Activated CD4-positive, alpha-beta T cell treated with anti-CD3 and anti-CD28 coated beads for 1 hour (primary cell): ENCODE measurements at regions not wholly inside any gene's neighbourhood (a gene's known extent, or its start where the extent isn't known, plus 50 kb on each side); places are given as distances from the start of the nearest gene placed in this dataset.
"Not testable (repeated sequence)": the region's sequence is repeated elsewhere in the genome, so short reads cannot be mapped to it uniquely, and the experiment has no call there.

Experiments used
- DNase-seq: peaks from one replicate; pipeline ENCODE4 v3.0.0-alpha.2; 2020

DNA sequence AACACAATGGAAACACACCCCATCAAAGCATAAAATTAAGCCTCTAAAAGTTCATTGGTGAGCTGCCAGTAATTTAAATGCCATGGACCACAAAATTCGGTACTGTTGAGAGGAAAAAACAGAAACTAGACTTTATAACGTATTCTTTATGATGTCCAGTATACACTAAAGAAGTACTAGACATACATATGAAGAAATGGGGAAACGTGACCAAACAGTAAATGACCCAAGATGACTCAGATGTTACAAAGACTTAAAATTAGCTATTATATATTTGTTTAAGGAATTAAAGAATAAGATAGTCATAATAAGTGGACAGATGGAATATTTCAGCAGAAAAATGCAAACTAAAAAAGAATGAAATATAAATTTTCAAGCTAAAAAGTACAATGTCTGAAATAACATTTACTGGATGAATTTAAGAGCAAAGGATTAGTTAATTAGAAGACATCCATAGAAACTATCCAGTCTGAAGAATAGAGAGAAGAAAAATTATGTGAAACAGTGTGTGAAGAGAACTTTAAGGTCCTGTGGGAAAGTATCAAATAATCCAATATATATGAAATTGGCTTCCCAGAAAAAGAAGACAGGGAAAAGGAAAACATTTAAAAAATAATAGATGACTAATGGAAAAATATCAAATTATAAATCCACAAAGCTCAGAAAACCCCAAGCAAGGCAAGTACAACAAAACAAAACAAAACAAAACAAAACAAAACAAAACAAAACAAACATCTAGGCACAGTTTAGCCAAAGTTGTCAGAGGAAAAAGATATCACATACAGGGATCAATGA, 69.4 kb downstream of the SAMD9 start:
- DNase-seq: no peak

DNA sequence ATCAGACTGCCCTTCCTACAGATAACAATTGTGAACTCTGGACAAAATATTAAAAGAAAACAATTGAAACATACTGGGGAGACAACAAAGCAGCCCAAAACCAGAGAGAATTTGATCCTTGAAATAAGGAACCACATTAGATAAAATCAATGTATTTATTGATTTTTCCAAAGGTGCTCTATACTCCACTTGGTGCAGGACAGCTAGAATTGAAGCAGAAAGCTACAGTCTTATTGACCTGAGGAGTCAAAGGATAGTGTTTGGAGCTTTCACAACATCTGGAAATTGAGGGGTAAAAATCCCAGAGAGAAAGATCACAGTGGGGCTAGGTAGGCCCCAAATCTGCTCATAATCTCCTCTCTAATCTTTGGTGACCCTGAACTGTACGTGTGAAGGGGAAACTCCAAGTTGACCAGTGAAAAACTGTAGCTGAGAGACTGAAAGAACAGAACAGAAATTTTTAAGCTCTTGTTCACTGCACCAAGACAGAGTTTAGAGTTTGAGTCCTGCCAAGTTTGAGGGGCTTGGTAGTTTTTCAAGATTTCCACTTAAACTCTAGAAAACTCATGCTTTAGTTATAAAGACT, 70.2 kb downstream of the SAMD9 start:
- no peak for DNase-seq

DNA sequence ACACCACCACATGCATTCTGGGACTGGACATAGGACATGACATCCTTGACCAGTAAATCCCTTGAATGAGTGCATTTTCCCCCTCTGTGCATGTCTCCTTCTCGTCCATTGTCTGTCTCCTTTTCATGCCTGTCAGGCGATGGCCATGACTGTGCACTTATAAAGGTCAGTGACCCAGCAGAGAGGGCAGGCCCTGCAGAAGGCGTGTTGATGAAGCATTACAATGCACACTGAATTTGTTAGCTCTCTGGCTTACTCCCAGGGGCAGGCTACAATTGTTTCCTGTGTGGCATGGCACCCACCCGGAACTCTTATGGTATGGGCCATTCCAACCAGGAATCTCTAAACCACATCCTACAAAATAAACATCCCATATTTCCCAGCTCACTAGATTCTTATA, 71.1 kb downstream of the SAMD9 start:
- DNase-seq: no peak

DNA sequence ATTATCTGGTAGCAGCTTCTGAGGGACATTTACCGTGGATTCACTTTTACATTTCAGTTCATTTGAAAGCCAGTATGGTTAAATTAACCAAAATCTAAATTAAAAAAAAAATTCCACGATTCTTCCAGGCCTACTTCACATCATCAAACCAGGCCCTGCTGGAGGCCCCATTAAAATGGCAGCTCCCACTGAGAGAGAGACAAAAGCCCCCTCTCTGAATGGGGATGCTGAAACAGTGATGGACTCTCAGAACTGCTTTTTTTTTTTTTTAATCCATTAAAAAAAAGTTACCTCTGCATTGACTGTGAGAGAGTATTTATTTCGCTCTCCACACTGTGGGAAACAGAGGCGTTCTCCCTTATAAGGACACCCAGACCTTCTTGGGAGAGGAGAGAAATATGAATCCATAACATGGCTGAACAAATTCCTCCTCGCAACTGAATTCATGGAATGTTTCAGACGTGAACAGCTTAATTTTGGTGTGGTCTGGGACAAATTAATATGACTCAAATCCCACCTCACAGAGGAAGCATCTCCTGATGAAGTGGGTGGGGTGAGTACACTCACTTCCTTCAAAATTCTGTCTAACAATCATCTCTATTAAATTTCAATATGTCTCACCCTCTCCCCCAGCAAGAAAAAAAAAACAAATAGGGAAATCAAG, 73.5 kb downstream of the SAMD9 start:
- DNase-seq: no peak

DNA sequence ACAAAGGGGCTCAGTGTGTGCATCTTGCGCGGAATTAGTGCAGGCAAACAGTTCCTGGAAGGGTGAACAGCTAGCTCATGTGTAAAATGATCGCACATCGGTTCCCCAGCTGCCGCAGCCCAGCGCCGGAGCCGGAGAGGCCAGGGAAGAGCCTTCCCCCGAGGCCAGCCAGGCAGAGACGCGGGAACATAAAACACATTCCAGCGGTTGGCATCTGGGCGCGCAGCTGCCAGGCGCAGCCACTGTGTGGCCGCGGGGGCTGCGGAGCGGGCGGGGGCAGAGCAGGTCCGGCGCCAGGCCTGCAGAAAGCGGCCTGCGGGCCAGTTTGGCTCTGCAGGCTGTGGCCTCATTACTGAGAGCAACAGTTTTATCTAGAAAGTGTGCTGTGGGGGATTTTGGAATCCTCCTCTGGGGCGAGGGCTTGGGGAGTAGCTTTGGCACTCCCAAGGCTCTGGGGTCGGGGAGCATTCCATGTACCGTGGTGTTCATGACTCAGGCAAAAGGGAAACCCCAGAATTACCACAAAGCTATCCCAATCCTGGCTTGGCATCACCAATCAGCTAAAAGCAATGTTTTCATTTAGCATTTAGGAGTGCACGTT, 74.3 kb downstream of the SAMD9 start:
- DNase-seq: no peak

DNA sequence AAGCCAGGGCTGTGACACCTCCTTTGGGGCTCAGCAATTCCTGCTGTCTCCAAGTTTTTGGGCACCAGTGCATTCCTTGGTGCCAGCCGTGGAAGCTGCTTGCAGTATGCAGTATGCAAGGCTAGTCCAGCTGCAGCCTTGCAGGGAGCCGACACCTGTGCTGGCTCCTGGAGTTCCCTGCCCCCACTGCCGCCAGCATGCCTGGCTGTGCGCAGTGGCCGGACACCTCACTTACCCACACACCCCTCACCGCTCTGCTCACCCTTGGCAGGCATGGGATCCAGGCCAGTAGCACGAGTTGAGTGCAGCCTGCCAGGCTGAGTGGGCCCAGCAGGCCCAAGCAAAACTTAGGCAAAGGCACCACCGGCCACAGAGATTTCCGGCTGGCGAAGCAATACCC, 77.4 kb downstream of the SAMD9 start:
- no peak for DNase-seq

DNA sequence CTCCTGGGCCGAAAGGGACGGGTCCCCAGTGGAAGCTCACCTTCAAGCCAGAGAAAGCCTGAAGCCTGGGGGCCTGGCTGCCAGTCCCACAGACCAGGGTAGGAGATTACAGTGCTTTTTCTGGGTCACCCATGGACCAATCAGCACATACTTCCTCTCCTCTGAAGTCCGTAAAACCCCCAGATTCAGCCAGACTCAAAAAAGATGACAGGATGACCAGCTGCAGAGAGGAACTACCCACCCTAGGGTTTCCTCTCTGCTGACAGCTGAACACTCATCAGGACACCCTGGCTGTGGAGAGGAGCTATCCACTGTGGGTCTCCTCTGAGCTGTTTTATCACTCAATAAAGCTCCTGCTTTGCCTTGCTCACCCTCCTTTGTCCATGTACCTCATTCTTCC, 78.0 kb downstream of the SAMD9 start:
- no peak for DNase-seq

DNA sequence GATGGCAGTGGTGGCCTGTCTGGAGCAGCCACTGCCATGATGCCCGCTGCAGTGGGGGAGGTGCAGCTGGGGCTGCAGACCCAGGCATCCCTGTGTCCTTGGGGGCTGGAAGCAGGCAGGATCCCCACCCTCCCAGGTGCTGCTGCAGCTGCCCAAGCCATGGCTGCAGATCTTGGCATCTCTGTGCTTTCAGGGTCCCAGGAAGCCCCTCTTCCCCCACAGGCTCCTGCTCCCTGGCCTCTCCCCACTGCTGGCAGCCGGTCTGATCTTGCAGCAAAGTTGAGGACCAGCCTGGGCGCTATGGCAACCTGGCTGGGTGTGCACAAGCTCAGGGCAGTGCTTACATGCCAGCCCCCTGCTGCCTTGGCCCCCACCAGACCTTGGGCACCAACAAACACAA, 78.5 kb downstream of the SAMD9 start:
- no peak for DNase-seq

DNA sequence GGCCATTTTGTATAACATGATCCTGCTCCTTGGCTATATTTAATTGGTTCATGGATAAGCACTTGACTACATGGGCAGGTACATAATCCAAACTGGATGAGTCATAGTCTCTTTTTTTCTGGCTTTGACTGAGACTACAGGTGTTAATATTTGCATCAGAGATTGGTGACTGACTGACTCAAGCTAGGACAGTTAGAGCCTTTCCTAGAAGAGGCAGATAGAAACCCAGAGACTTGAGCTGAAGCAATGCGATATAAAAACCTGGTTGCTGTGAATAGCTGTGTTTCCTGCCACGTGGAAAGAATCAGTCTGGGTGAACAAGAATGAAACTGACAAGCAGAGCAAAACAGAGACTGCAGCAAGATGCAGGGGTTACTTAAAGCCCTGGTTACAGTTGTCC, 81.0 kb downstream of the SAMD9 start:
- DNase-seq: no peak

DNA sequence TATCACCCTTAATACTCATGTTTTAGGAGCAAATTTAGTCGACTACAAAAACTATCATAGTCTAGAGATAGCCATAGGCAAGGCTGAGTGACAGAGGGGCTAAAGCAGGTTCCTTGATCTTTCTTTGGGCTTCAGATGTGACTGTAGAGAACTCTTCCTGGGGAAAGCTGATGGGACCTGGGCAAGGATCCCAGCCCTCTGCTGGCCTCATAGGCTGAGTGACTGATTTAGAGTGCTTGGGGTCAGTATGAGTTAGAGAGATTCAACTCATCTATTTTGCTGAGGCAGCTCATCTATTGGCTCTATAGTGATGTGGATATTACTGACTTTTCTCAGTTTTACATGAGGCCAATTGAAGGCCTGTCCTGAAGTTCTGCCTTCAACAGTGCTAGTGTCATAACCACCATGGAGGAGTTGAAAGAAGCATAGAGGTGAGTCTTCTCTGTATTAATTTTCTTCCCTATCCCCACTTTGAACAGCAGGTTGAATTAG, 81.6 kb downstream of the SAMD9 start:
- DNase-seq: no peak

DNA sequence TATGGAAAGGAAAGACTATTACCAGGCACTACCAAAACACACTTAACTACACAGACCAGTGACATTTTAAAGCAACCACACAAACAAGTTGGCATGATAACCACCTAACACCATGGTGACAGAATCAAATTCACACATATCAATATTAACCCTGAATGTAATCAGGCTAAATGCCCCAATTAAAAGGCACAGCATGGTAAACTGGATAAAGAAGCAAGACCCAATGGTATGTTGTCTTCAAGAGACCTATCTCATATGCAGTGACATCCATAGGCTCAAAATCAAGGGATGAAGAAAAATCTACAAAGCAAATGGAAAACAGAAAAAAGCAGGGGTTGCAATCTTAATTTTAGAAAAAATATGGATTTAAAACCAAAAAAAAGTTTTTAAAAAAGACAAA, 86.0 kb downstream of the SAMD9 start:
- no peak for DNase-seq

DNA sequence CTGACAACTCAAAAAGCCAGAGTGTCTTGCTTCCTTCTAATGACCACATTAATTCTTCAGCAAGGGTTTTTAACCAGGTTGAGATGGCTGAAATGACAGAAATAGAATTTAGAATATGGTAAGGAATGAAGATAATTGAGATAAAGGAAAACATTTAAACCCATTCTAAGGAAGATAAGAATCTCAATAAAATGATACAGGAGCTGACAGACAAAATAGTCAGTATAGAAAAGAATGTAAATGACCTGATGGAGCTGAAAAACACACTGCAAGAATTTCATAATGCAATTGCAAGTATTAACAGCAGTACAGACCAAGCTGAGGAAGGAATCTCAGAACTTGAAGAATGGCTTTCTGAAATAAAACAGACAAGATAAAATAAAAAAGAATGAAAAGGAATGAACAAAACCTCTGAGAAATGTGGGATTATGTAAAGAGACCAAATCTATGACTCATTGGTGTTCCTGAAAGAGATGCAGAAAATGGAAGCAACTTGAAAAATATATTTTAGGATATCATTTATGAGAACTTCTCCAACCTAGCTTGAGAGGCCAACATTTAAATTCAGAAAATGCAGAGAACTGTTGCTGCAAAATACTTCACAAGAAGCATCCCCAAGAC, 87.1 kb downstream of the SAMD9 start:
- DNase-seq: no peak

DNA sequence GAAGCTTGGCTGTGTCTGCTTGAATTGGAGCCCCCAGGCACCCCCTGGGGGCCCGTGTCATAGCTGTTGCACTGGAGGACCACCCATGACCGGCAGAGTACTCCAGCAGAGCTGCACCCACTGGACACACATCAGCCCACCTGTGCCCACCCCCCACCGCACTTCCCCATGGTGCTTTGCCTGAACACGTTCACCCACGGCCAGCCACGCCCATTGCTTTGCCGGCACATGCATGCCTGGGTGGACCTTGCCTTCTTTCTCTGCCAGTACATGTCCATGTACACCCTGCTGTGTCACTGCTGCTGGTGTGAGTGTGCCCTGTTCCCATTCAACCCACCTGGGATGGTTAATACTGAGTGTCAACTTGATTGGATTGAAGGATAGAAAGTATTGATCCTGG, 88.7 kb downstream of the SAMD9 start:
- no peak for DNase-seq

DNA sequence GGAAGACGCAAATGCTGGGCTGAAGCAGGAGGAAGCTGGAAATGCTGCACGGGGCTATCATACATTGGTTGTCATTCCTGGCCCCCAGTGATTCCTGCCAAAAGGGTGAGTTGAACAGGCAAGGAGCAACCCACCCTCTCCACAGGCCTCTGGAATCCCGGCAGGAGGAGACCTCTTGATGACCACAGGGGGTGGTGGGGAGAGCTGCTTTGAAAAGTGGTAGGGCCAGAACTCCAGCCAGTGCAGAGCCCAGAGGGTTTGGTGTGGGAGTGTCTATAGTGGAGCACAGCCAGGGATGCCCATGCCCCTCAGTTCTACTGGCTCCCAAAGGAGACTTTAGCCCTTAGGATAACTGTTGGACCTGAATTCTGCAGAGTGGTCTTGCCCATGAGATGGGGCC, 89.2 kb downstream of the SAMD9 start:
- DNase-seq: no peak

DNA sequence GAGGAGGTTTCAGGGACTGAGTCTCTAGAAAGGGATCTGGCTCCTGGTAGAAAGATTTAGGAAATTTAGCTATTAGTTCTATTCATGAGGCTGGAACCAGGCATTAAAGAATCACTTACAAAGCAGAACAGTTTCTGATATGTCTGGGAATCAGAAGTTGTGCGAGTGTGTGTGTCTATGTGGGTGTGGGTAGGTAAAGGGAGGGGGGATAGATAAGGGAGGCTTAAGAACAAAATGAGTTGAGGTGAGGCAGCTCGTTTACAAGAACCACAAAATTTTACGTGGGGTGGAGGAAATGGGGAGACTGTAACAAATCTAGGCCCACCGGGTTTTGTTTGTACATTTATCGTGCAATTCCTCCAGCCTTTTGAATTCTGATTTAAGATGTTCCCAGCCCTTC, 90.7 kb downstream of the SAMD9 start:
- DNase-seq: no peak

DNA sequence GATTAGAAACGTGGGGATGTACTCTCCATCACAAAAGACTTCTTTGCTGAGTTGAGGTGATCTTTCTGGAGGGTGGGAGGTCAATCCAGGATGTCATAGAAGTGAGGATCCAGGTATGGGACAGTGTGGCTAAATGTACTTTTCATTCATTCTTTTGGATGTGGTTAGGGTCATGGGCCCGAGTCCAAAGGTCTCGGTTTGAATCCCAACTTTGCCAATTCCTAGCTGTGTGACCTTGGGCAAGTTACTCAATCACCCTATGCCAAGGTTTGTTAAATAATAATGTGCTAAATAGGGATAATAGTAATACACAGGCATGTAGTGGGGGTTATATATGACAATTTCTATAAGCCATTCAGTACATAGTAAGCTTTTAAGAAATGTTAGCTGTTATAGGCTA, 91.4 kb downstream of the SAMD9 start:
- no peak for DNase-seq

DNA sequence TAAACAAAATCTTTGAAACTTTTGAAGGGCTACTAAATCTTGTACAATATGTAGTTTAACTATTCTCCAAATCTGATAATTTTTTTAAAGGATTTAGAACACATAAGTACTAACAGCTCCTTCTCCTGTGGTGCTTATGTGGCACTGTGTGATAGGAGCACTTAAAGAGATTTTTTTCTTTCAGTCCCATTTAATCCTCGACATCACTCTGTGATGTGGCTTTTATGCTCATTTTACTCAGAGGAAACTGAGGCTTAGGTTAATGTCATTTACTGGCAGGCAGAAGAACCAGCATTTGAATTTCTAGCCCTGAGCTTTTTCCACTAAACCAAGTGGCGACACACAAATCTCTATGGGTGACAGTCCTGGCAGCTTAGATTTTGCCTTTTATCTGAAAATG, 92.4 kb downstream of the SAMD9 start:
- no peak for DNase-seq

DNA sequence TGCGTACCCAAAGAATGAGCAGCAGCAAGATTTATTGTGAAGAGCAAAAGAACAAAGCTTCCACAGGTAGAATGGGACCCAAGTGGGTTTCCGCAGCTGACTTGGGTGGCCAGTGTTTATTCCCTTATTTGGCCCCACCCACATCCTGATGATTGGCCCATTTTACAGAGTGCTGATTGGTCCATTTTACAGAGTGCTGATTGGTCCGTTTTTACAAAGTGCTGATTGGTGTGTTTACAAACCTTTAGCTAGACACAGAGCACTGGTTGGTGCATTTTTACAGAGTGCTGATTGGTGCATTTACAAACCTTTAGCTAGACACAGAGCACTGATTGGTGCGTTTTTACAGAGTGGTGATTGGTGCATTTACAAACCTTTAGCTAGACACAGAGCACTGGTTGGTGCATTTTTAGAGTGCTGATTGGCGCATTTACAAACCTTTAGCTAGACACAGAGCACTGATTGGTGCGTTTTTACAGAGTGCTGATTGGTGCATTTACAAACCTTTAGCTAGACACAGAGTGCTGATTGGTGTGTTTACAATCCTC, 94.8 kb downstream of the SAMD9 start:
- DNase-seq: not testable (repeated sequence)

DNA sequence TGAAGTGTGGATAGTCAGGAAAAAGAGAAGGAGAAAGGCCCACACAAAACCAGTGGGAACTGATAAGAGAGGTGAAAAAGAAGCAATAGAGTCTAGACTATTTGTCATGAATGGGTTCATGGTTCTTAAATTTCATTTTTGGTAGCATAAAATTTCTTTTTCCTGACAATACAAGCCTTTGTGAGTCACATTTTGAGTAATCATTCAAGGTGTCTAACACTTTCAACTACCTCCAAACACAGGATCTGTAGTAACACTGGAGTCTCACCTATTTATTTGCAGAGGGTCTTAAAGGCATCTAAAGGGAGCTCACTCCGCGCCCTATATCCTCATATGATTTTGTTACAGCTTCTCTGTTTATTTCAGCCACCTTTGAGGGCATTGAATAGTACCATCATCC, 96.0 kb downstream of the SAMD9 start:
- no peak for DNase-seq

DNA sequence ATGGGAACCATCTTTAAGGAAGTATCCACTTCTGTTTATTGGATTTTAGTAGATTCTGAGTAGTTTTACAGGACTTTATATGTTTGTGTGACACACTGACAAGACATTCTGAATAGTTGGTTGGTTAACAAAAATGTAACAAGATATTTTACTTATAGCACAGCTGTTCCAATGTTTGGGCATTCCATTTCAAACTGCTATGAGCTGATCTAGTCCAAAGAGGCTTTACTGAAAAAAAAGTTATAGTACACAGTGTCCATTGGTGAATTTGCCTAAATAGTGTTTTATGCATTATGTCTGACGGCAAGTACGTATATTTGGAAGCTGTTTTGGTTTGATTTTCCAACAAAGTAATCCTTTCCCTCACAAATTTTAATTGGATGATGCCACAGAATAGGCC, 99.1 kb downstream of the SAMD9 start:
- DNase-seq: no peak

DNA sequence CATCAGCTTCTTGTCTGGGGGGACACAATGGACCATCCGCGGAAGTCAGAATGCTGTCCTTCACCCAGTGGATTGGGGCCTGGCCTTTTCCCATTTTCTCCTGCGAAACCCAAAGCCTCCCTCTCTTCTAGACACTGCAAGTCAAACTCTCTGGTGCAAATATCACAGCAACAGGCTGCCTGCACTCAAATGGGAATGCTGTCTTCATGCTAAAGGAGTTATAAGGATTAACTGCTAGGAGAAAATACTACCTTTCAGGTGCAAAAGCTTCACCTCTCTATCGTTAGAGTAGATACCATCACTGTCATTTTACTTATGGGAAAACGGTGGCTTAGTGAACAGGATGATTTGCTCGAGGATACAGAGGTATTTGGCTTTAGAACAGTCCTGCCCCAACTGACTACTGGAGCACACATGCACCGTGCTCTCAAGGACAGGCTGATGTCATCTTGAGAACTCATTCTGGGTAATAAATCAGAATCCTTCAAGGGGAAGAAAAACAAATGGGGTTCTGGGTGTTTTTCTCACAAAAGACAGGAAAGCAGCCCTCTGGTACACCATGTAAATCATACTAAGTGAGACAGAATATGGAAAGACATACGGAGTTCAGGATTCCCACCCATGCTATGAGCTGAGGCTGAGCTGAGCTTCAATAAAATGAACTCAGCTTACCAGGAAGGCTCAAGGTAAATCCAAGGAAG, 100.9 kb downstream of the SAMD9 start:
- no peak for DNase-seq

DNA sequence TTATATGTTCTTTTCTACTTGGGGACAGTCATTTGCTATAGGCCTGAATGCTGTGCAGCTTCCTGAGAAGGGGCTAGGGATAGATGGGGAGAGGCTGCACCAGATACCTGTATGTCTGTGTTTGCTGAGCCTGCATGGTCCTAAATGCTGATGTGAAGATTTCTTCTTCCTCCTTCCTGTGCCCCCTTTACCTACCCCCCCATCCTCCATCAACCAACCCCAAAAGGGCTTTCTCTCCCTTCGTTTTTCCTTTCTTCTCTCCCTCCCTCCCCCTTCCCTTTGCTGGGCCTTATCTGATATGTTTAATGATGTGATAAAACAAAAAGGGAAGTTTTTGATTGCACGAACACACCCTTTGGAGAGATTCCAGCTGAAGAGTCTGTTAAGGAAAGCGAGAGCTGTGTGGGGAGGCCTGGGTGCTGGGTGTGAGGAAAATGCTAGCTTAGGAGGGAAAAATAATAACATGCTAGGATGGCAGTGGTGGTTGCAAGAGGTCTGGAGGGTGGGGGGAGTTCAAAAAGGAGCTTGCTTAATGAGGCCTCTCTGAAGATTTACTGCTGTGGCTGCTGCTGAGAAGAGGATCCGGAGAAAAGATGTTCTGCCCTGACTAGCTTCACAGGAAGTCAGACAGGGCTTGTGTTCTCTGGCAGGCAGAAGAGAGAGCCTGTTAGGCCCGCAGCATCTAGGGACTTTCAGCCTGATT, 101.8 kb downstream of the SAMD9 start:
- DNase-seq: no peak
